Upper lobe of left lung (tissue), 6 donors: ENCODE measurements at regions not wholly inside any gene's neighbourhood (a gene's known extent, or its start where the extent isn't known, plus 50 kb on each side); places are given as distances from the start of the nearest gene placed in this dataset.
"Not testable (repeated sequence)": the region's sequence is repeated elsewhere in the genome, so short reads cannot be mapped to it uniquely, and the experiment has no call there.

ENCODE experiments used
- ATAC-seq, 2 donors: fragments of 200-7000 bp; cut with Tn5 transposase; one replicate each; pipeline ENCODE4 v1.9.1; 2022; ENCODE audit warnings: mild to moderate bottlenecking in 2 of 2, moderate library complexity in 2 of 2; ENCODE audit not compliant: low FRiP score in 2 of 2
- DNase-seq, 2 donors: peaks; one replicate each; pipeline ENCODE4 v3.0.0-alpha.2; 2019 to 2020
- H3K27ac ChIP-seq, 4 donors: fragments of 200-600 bp; sonication (generic); one replicate each; pipeline ENCODE4 v1.5.1; 2016 to 2019
- H3K27me3 ChIP-seq, 4 donors: fragments of 200-600 bp; sonication (generic); one replicate each; pipeline ENCODE4 v1.5.1; 2017 to 2019
- H3K36me3 ChIP-seq, 4 donors: fragments of 200-600 bp; sonication (generic); one replicate each; pipeline ENCODE4 v1.5.1; 2016 to 2019
- H3K4me1 ChIP-seq, 4 donors: fragments of 200-600 bp; sonication (generic); one replicate each; pipeline ENCODE4 v1.5.1; 2018 to 2019
- H3K4me3 ChIP-seq, 4 donors: fragments of 200-600 bp; sonication (generic); one replicate each; pipeline ENCODE4 v1.5.1; 2017 to 2019; ENCODE audit warnings: mild to moderate bottlenecking in 2 of 4, moderate library complexity in 1 of 4
- H3K9me3 ChIP-seq, 4 donors: fragments of 200-600 bp; sonication (generic); one replicate each; pipeline ENCODE4 v1.5.1; 2018 to 2019
- EP300 ChIP-seq, 4 donors: sonication (generic); formaldehyde crosslinking; IDR thresholded peaks; one replicate each; pipeline ENCODE4 v1.5.1; 2017; ENCODE audit warnings: antibody characterized with exemption in 4 of 4, control low read depth in 2 of 4
- POLR2A ChIP-seq, 4 donors: fragments of 450-650 bp; IDR thresholded peaks; one replicate each; pipeline ENCODE4 v1.5.1; 2016 to 2017; ENCODE audit warnings: antibody characterized with exemption in 4 of 4, mild to moderate bottlenecking in 2 of 4
- POLR2AphosphoS5 ChIP-seq, 2 donors: sonication (generic); formaldehyde crosslinking; IDR thresholded peaks; one replicate each; pipeline ENCODE4 v1.5.1; 2017; ENCODE audit warnings: antibody characterized with exemption in 2 of 2
- WGBS, 2 donors: methylation state at CpG; one replicate each; pipeline ENCODE4 v1.1.5; 2017 to 2018; 5-methylcytosine and 5-hydroxymethylcytosine counted together
- TF ChIP-seq, protein P1 (sequence below), 6 experiments: fragments of 450-650 bp in 4 of 6; fragments of 200-600 bp in 2 of 6; sonication (generic) in 2 of 6; IDR thresholded peaks; one replicate each; pipeline ENCODE4 v1.5.1; 2016 to 2019; ENCODE audit warnings: antibody characterized with exemption in 6 of 6
- donor health status: DM: no; HTN: no; CAD: no; lungs with moderate emphysema.
- donor health status: DM: no; HTN: yes; CAD: no; lungs with severe emphysema.

DNA sequence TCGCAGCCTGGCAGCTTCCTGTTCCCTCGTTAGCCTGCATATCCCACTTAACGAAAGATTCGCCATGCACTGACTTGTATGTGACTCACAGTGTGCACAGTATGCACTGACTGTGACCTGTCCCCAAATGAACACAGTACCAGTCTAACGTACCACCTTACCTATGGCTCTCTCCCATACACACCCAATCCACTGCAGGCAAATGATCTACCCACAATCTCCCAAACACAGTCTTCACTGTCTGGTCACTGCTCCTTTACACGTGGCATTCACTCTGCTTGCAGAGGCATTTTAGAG, 163.5 kb upstream of the EEA1 start:
- no peak for DNase-seq
- Histone ChIP-seq H3K27ac (no peak overlapping the region), H3K9me3 (no peaks in the 10 kb centered on the region), H3K36me3 (no peaks in the 10 kb centered on the region), H3K4me1 (peaks cover 0 to 4% (median 0%) of the 10 kb centered on the region in 4 donors), H3K27me3 (no peaks in the 10 kb centered on the region), H3K4me3 (no peak overlapping the region)
- no peak for ATAC-seq
- 85 to 89% methylated on average over 6 of the region's 6 CpGs for WGBS, 2 donors
- TF ChIP-seq, protein P1, sequence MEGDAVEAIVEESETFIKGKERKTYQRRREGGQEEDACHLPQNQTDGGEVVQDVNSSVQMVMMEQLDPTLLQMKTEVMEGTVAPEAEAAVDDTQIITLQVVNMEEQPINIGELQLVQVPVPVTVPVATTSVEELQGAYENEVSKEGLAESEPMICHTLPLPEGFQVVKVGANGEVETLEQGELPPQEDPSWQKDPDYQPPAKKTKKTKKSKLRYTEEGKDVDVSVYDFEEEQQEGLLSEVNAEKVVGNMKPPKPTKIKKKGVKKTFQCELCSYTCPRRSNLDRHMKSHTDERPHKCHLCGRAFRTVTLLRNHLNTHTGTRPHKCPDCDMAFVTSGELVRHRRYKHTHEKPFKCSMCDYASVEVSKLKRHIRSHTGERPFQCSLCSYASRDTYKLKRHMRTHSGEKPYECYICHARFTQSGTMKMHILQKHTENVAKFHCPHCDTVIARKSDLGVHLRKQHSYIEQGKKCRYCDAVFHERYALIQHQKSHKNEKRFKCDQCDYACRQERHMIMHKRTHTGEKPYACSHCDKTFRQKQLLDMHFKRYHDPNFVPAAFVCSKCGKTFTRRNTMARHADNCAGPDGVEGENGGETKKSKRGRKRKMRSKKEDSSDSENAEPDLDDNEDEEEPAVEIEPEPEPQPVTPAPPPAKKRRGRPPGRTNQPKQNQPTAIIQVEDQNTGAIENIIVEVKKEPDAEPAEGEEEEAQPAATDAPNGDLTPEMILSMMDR (IDR thresholded peaks at IDR 0.05) = no peak
- TF ChIP-seq POLR2A (IDR thresholded peaks at IDR 0.05) = no peak
- TF ChIP-seq EP300 (IDR thresholded peaks at IDR 0.05) = no peak
- TF ChIP-seq POLR2AphosphoS5 (IDR thresholded peaks at IDR 0.05) = no peak

DNA sequence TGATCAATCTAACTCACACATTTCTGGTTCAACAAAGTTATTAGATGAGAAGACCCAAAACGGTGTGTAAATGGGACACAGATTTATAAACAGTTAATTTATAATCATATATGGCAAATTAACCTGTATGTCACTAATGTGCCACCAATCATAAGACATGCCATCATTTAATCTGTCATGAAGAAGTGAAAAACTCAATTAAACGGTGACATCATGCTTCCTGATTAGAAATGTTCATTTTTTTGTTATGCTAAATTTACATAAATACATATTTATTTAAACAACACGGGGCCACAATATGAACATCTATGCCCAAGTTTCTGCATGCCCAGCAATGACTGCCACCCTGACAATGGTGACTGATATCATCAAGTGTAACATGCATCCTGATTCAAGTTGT, 164.1 kb upstream of the EEA1 start:
- H3K36me3 ChIP-seq = no peaks in the 10 kb centered on the region
- WGBS, 2 donors = 80 to 83% methylated on average over 3 of the region's 3 CpGs
- H3K9me3 ChIP-seq = no peaks in the 10 kb centered on the region
- no peak overlapping the region for H3K27ac ChIP-seq
- H3K27me3 ChIP-seq = no peaks in the 10 kb centered on the region
- DNase-seq = no peak
- ATAC-seq = no peak
- H3K4me1 ChIP-seq = no peaks in the 10 kb centered on the region
- no peak overlapping the region for H3K4me3 ChIP-seq
- TF ChIP-seq, protein P1 (IDR thresholded peaks at IDR 0.05) = no peak
- TF ChIP-seq EP300 (IDR thresholded peaks at IDR 0.05) = no peak
- TF ChIP-seq POLR2AphosphoS5 (IDR thresholded peaks at IDR 0.05) = no peak
- no peak for TF ChIP-seq POLR2A (IDR thresholded peaks at IDR 0.05)

DNA sequence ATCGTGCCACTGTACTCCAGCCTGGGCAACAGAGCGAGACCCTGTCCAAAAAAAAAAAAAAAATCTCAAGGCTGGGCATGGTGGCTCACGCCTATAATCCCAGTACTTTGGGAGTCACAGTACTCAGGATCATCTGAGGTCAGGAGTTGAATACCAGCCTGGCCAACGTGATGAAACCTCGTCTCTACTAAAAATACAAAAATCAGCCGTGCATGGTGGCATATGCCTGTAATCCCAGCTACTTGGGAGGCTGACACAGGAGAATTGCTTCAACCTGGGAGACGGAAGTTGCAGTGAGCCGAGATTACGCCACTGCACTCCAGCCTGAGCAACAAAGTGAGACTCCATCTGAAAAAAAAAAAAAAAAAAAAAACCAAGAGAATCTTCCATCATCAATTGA, 165.1 kb upstream of the EEA1 start:
- not testable (repeated sequence) for H3K36me3 ChIP-seq, ATAC-seq, H3K9me3 ChIP-seq, H3K27me3 ChIP-seq, H3K27ac ChIP-seq, DNase-seq, H3K4me3 ChIP-seq, H3K4me1 ChIP-seq
- WGBS, 2 donors = 87 to 94% methylated on average over 9 of the region's 9 CpGs

DNA sequence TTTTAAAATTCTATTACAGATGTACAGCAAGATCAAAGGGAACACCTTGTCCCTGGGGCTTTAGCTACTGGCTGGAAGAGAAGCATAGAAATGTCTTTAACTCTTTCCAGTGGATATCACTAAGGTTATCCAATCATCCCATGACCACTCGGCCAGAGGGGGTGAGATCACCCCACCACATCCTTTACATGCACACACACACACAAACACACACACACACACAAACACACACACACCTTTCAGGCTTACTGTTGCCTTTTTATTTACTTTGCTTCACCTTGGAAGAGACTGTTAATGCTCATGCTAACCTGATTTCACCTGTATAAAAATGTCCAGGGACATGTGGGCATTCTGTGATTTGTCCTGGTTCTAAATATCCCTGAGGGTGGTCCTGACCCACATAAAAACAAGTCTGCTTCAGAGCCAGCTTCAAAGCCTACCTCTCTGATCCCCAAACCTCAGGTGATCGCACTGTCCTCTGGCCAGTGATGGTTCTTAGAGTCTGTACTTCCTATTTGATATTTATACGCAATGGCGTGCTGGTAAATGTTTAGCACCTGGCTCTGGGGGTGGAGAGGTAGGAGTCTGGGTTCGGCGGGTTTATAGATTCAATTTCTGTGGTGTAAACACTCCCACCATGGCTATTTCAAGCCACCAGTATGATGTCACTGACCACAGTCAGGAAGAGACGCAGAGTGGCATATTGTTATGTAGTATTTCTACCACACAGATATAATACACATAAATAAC, 166.1 kb upstream of the EEA1 start:
- ATAC-seq = no peak
- Histone ChIP-seq H3K4me3 (no peak overlapping the region), H3K4me1 (no peaks in the 10 kb centered on the region), H3K9me3 (no peaks in the 10 kb centered on the region), H3K27ac (no peak overlapping the region), H3K27me3 (no peaks in the 10 kb centered on the region), H3K36me3 (no peaks in the 10 kb centered on the region)
- 64 to 69% methylated on average over 7 of the region's 7 CpGs for WGBS, 2 donors
- TF ChIP-seq, protein P1 (IDR thresholded peaks at IDR 0.05) = no peak
- TF ChIP-seq POLR2A (IDR thresholded peaks at IDR 0.05) = no peak
- no peak for DNase-seq

DNA sequence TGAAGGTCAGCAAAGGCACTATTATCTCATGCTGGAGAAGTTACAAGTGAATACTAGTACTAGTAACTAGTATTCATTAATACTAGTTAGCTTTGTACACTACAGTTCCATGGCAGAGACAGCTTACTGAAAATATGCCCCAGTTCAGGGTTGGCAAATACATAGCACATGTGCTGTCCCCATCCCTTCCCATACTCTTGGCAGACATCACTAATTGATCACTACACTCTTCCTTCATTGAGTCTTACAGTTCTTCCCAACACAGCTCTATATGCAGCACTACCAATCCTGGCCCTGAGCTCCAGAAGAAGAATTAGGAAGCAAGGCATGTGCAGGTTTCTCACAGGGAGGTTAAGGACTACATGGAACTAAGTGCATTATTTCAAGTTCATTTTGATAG, 168.3 kb upstream of the EEA1 start:
- H3K4me1 ChIP-seq = no peaks in the 10 kb centered on the region
- TF ChIP-seq EP300 (IDR thresholded peaks at IDR 0.05) (no peak), POLR2AphosphoS5 (IDR thresholded peaks at IDR 0.05) (no peak), POLR2A (IDR thresholded peaks at IDR 0.05) (no peak)
- TF ChIP-seq, protein P1 (IDR thresholded peaks at IDR 0.05) = no peak
- H3K27me3 ChIP-seq = no peaks in the 10 kb centered on the region
- DNase-seq (no peak), ATAC-seq (no peak)
- H3K4me3 ChIP-seq = no peak overlapping the region
- H3K36me3 ChIP-seq = no peaks in the 10 kb centered on the region
- no peaks in the 10 kb centered on the region for H3K9me3 ChIP-seq
- no peak overlapping the region for H3K27ac ChIP-seq
